Astrocyte of the spinal cord (primary cell): ENCODE measurements at regions not wholly inside any gene's neighbourhood (a gene's known extent, or its start where the extent isn't known, plus 50 kb on each side); places are given as distances from the start of the nearest gene placed in this dataset.

ENCODE experiments used
- DNase-seq: peaks from one replicate; pipeline ENCODE4 v3.0.0; 2011; ENCODE audit warnings: low read depth, low spot score
- H3K4me3 ChIP-seq: 2 replicates; pipeline ENCODE4 v1.5.1; 2011; ENCODE audit warnings: low read depth, mild to moderate bottlenecking, low read length, moderate library complexity
- CTCF ChIP-seq: IDR thresholded peaks from 2 replicates; pipeline ENCODE4 v1.5.1; 2012; ENCODE audit warnings: low read depth, mild to moderate bottlenecking, low read length, inconsistent platforms
- in situ Hi-C: cut with HindIII; loops from 2 replicates; pipeline ENCODE4 v1.10.0; 2017; ENCODE audit warnings: low sequenced_read_pairs

- no peak for TF ChIP-seq CTCF
- H3K4me3 ChIP-seq: no peak overlapping the region
- no peak for DNase-seq
- in situ Hi-C loops: no loop called here
Observed at GRCh38 chr13:86579662-86580061, 780.4 kb upstream of the SLITRK6 start.

DNA sequence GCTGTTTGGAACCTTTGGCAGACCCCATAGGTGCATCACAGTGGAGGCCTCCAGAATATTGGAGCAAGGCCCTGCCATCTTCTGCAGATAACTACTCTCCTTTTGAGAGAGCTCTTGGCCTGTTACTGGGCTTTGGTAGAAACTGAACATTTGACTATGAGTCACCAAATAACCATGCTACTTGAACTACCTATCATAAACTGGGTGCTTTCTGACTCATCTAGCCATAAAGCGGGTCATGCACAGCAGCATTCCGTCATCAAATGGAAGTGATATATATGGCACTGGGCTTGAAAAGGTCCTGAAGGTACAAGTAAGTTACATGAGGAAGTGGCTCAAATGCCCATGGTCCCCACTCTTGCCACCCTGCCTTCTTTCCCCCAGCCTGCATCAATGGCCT, 782.5 kb upstream of the SLITRK6 start:
- H3K4me3 ChIP-seq: no peak overlapping the region
- no peak for TF ChIP-seq CTCF
- in situ Hi-C loops: no loop called here
- peak; percentile 64 for DNase-seq

- in situ Hi-C loops: no loop called here
- H3K4me3 ChIP-seq: no peak overlapping the region
- no peak for DNase-seq
- TF ChIP-seq CTCF: no peak
Observed at GRCh38 chr13:86584301-86584700, 785.1 kb upstream of the SLITRK6 start.

DNA sequence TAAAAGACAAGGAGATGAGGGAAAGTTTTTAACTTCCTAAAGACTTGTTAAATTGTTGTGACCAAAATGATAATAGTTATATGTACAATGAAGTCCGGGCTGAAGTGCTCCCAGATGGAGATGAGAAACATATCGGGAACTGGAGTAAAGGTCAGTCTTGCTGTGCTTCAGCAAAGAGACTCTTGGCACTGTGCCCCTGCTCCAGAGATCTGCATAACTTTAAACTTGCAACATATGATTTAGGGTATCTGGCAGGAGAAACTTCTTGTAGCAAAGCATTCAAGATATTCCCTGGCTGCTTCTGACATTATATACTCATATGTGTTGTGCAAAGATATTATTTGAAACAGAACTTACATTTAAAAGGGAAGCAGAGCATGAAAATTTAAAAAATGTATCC, 786.6 kb upstream of the SLITRK6 start:
- in situ Hi-C loops: no loop called here
- DNase-seq: peak; percentile 82
- no peak for TF ChIP-seq CTCF
- H3K4me3 ChIP-seq: no peak overlapping the region

DNA sequence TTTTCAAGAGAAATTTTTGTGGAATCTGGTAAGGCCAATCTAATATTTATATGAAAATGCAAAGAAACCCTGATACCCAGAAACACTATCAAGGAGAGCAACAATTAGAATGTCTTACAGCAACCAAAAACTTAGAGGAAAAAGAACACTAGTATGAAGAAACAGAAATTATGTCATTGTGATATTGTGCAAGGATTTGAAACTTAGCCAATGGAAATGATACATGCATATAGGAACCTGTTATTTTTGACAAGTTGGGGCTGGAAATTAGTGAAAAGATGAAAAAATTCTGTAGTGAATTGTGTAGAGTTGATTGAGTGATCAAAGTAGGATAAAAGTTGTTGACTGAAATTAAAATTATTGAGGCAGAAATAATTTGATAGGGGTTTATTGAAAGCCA, 792.6 kb upstream of the SLITRK6 start:
- no peak for TF ChIP-seq CTCF
- in situ Hi-C loops: no loop called here
- DNase-seq: no peak
- H3K4me3 ChIP-seq: no peak overlapping the region

DNA sequence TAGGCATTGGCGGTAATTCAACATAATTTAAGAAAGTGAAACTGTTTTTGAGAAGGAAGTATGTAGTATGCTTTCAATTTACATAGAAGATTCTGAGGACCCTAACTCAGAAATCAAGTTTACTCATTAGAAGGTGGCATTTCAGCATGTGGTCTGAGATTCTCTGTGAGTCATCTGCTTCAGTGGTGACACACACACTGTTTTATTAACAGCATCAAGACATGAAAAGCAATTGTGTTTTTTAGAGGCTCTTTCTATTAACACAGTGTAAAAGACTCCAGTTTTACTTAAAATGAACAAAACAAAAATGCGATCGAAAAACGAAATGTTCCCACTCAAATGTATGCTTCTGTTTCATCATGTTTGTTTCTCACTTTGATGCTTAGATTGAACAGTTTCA, 802.1 kb upstream of the SLITRK6 start:
- no peak overlapping the region for H3K4me3 ChIP-seq
- in situ Hi-C loops: no loop called here
- no peak for TF ChIP-seq CTCF
- peak; percentile 58 for DNase-seq

DNA sequence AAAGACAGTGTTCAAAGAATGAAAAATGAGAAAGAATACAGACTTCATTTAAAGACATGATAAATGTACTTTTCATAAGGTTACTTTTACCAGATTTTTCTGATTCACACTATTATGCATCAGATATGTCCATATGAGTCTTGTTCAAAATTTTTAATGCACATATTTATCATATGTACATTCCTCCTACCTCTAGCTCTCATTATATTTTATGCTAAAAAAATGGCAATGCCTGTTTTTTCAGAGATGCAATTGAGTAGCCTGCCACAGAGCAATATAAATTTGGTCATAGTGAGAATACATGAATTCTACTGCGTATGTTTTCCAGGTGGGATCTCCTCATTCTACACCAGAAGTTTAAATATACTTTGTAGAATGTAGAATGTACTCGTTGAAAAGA, 807.0 kb upstream of the SLITRK6 start:
- no peak overlapping the region for H3K4me3 ChIP-seq
- no peak for TF ChIP-seq CTCF
- in situ Hi-C loops: no loop called here
- DNase-seq: no peak
